HCT116 (cell line): ENCODE measurements at regions not wholly inside any gene's neighbourhood (a gene's known extent, or its start where the extent isn't known, plus 50 kb on each side); places are given as distances from the start of the nearest gene placed in this dataset.

Source experiments
- CBX3 ChIP-seq: IDR thresholded peaks from 2 replicates; pipeline ENCODE4 v1.6.1; 2012; ENCODE audit warnings: low read depth
- EZH2 ChIP-seq: fragments of 200-600 bp; sonication (generic); IDR thresholded peaks from 2 replicates; pipeline ENCODE4 v1.6.1; 2017; ENCODE audit warnings: antibody characterized with exemption, mixed run types
- EZH2phosphoT487 ChIP-seq: fragments of 200-600 bp; IDR thresholded peaks from 2 replicates; pipeline ENCODE4 v1.6.1; 2018; ENCODE audit warnings: antibody characterized with exemption, borderline replicate concordance
- FOSL1 ChIP-seq: IDR thresholded peaks from 2 replicates; pipeline ENCODE4 v1.6.1; 2012; ENCODE audit warnings: low read depth
- POLR2A ChIP-seq: IDR thresholded peaks from 2 replicates; pipeline ENCODE4 v1.7.0; 2011; ENCODE audit warnings: borderline replicate concordance; ENCODE audit not compliant: insufficient read depth, insufficient read length; ENCODE audit errors: extremely low read depth
- POLR2AphosphoS5 ChIP-seq: IDR thresholded peaks from 2 replicates; pipeline ENCODE4 v1.6.1; 2011; ENCODE audit warnings: mild to moderate bottlenecking, low read depth, low read length, moderate library complexity
- SIN3A ChIP-seq: IDR thresholded peaks from 2 replicates; pipeline ENCODE4 v1.6.1; 2012; ENCODE audit warnings: low read depth
- SP1 ChIP-seq: IDR thresholded peaks from 2 replicates; pipeline ENCODE4 v1.6.1; 2012; ENCODE audit warnings: low read depth
- SRF ChIP-seq: IDR thresholded peaks from 2 replicates; pipeline ENCODE4 v1.6.1; 2012; ENCODE audit warnings: low read depth
- ZNF274 ChIP-seq: fragments of 200-500 bp; sonication (Bioruptor generic); IDR thresholded peaks from 2 replicates; pipeline ENCODE4 v1.6.1; 2014; ENCODE audit warnings: mild to moderate bottlenecking, low read depth, low read length, inconsistent platforms
- TF ChIP-seq, protein P1 (sequence below): IDR thresholded peaks from 2 replicates; pipeline ENCODE4 v1.6.1; 2011; ENCODE audit warnings: mild to moderate bottlenecking, low read length, moderate library complexity; ENCODE audit not compliant: insufficient replicate concordance; ENCODE audit errors: extremely low read depth
- TF ChIP-seq, protein P2 (sequence below), 3 experiments: fragments of 200-600 bp in 1 of 3; sonication (generic) in 1 of 3; IDR thresholded peaks in 2 of 3; conservative IDR thresholded peaks in 1 of 3; 2 replicates each; pipeline ENCODE4 v1.5.1; 2012 to 2017; ENCODE audit warnings: low read depth in 2 of 3, low read length in 2 of 3, antibody characterized with exemption in 1 of 3, borderline replicate concordance in 1 of 3, control low read depth in 1 of 3, mild to moderate bottlenecking in 1 of 3, mixed read lengths in 1 of 3, mixed run types in 1 of 3, moderate library complexity in 1 of 3; ENCODE audit not compliant: insufficient read depth in 1 of 3
- TF ChIP-seq, protein P3 (sequence below): IDR thresholded peaks from 2 replicates; pipeline ENCODE4 v1.6.1; 2012

DNA sequence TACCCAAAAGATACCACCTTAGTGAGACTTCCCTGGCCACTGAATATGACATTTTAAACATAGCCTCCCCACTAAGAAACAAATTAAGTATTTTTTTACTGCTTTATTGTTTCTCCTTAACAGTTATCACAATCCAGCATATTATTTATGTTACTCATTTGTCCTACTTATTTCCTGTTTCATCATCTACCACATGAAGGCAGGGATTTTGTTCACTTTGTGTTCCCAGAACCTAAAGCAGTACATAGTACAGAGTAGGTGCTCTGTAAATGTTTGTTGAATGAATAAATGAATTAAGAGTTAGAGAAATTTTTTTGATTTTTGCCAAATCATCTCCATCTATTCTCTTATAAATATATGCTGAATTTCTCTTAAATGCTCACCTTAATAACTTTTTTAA lies 318.4 kb upstream of the GIMD1 start:
- TF ChIP-seq SP1 (no peak), FOSL1 (no peak), SIN3A (no peak), ZNF274 (no peak), EZH2phosphoT487 (no peak), EZH2 (no peak), POLR2A (no peak), CBX3 (no peak), POLR2AphosphoS5 (no peak), SRF (no peak)
- TF ChIP-seq, protein P1, sequence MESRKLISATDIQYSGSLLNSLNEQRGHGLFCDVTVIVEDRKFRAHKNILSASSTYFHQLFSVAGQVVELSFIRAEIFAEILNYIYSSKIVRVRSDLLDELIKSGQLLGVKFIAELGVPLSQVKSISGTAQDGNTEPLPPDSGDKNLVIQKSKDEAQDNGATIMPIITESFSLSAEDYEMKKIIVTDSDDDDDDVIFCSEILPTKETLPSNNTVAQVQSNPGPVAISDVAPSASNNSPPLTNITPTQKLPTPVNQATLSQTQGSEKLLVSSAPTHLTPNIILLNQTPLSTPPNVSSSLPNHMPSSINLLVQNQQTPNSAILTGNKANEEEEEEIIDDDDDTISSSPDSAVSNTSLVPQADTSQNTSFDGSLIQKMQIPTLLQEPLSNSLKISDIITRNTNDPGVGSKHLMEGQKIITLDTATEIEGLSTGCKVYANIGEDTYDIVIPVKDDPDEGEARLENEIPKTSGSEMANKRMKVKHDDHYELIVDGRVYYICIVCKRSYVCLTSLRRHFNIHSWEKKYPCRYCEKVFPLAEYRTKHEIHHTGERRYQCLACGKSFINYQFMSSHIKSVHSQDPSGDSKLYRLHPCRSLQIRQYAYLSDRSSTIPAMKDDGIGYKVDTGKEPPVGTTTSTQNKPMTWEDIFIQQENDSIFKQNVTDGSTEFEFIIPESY = no peak
- TF ChIP-seq, protein P2, sequence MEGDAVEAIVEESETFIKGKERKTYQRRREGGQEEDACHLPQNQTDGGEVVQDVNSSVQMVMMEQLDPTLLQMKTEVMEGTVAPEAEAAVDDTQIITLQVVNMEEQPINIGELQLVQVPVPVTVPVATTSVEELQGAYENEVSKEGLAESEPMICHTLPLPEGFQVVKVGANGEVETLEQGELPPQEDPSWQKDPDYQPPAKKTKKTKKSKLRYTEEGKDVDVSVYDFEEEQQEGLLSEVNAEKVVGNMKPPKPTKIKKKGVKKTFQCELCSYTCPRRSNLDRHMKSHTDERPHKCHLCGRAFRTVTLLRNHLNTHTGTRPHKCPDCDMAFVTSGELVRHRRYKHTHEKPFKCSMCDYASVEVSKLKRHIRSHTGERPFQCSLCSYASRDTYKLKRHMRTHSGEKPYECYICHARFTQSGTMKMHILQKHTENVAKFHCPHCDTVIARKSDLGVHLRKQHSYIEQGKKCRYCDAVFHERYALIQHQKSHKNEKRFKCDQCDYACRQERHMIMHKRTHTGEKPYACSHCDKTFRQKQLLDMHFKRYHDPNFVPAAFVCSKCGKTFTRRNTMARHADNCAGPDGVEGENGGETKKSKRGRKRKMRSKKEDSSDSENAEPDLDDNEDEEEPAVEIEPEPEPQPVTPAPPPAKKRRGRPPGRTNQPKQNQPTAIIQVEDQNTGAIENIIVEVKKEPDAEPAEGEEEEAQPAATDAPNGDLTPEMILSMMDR (IDR thresholded peaks at IDR 0.05 in 2 of 3, conservative IDR thresholded peaks at IDR 0.05 in 1 of 3; ENCODE audit: borderline replicate concordance in 1 of 3, insufficient read depth in 1 of 3, low read depth in 2 of 3, low read length in 2 of 3) = no peak
- TF ChIP-seq, protein P3, sequence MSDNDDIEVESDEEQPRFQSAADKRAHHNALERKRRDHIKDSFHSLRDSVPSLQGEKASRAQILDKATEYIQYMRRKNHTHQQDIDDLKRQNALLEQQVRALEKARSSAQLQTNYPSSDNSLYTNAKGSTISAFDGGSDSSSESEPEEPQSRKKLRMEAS = no peak
